ENCODE measurements at regions not wholly inside any gene's neighbourhood (a gene's known extent, or its start where the extent isn't known, plus 50 kb on each side); places are given as distances from the start of the nearest gene placed in this dataset.

- in situ Hi-C loops (cut with MboI; ENCODE audit: low pct_unique_long_range_greater_than_20kb in 2 of 9, low sequenced_read_pairs in 9 of 9, unreplicated experiment in 9 of 9) = no loop called here
- WGBS, 10 experiments = 92 to 100% (median 100%) methylated on average over 1 to 2 of the region's 2 CpGs; no CpG with 5 or more reads in 2 of the 10 experiments
- ATAC-seq (replicated peaks in 6 of 8) = peak in 1 of 8 experiments; percentile 68
- Histone ChIP-seq H3K4me3 (no peak overlapping the region), H3K27ac (no peak overlapping the region), H3K4me1 (replicated peaks in 1 of 2) (peaks cover 4 to 5% of the 10 kb centered on the region in 2 donors)
Observed at GRCh38 chr6:12415980-12416598, 125.9 kb downstream of the EDN1 start.

GRCh38 chr6:12417191-12417590 lies 127.0 kb downstream of the EDN1 start:
- H3K4me3 ChIP-seq = no peak overlapping the region
- peaks cover 4 to 5% of the 10 kb centered on the region in 2 donors for H3K4me1 ChIP-seq (replicated peaks in 1 of 2)
- no peak for ATAC-seq (replicated peaks in 6 of 8)
- 86 to 100% (median 100%) methylated on average over 1 of the region's 1 CpG; no CpG with 5 or more reads in 7 of the 10 experiments for WGBS, 10 experiments
- in situ Hi-C loops (cut with MboI; ENCODE audit: low pct_unique_long_range_greater_than_20kb in 2 of 9, low sequenced_read_pairs in 9 of 9, unreplicated experiment in 9 of 9) = no loop called here
- H3K27ac ChIP-seq = no peak overlapping the region

- 82 to 100% (median 94%) methylated on average over 1 to 2 of the region's 2 CpGs; no CpG with 5 or more reads in 1 of the 10 experiments for WGBS, 10 experiments
- Histone ChIP-seq H3K27ac (no peak overlapping the region), H3K4me3 (no peak overlapping the region), H3K4me1 (replicated peaks in 1 of 2) (peaks cover 4 to 5% of the 10 kb centered on the region in 2 donors)
- ATAC-seq (replicated peaks in 6 of 8) = no peak
- in situ Hi-C loops (cut with MboI; ENCODE audit: low pct_unique_long_range_greater_than_20kb in 2 of 9, low sequenced_read_pairs in 9 of 9, unreplicated experiment in 9 of 9) = no loop called here
Observed at GRCh38 chr6:12418946-12419345, 128.8 kb downstream of the EDN1 start.

- 30 to 100% (median 65%) methylated on average over 2 to 3 of the region's 3 CpGs for WGBS, 10 experiments
- Histone ChIP-seq H3K4me1 (replicated peaks in 1 of 2) (peaks cover 4 to 5% of the 10 kb centered on the region in 2 donors), H3K4me3 (no peak overlapping the region), H3K27ac (no peak overlapping the region)
- in situ Hi-C loops (cut with MboI; ENCODE audit: low pct_unique_long_range_greater_than_20kb in 2 of 9, low sequenced_read_pairs in 9 of 9, unreplicated experiment in 9 of 9) = no loop called here
- no peak for ATAC-seq (replicated peaks in 6 of 8)
Observed at GRCh38 chr6:12419631-12420272, 129.6 kb downstream of the EDN1 start.

- H3K27ac ChIP-seq = no peak overlapping the region
- H3K4me1 ChIP-seq (replicated peaks in 1 of 2) = peaks cover 4 to 5% of the 10 kb centered on the region in 2 donors
- no peak overlapping the region for H3K4me3 ChIP-seq
- ATAC-seq (replicated peaks in 6 of 8) = peak in 4 of 8 experiments; percentile 57 to 91 (median 63)
- WGBS, 10 experiments = 27 to 100% (median 52%) methylated on average over 1 to 5 of the region's 5 CpGs; no CpG with 5 or more reads in 2 of the 10 experiments
- in situ Hi-C loops (cut with MboI; ENCODE audit: low pct_unique_long_range_greater_than_20kb in 2 of 9, low sequenced_read_pairs in 9 of 9, unreplicated experiment in 9 of 9) = no loop called here
Observed at GRCh38 chr6:12420626-12421025, 130.5 kb downstream of the EDN1 start.

GRCh38 chr6:12421596-12421995 lies 131.4 kb downstream of the EDN1 start:
- no peak for ATAC-seq (replicated peaks in 6 of 8)
- H3K4me3 ChIP-seq = no peak overlapping the region
- peaks cover 4 to 5% of the 10 kb centered on the region in 2 donors for H3K4me1 ChIP-seq (replicated peaks in 1 of 2)
- in situ Hi-C loops (cut with MboI; ENCODE audit: low pct_unique_long_range_greater_than_20kb in 2 of 9, low sequenced_read_pairs in 9 of 9, unreplicated experiment in 9 of 9) = no loop called here
- 60 to 100% (median 100%) methylated on average over 1 of the region's 1 CpG; no CpG with 5 or more reads in 7 of the 10 experiments for WGBS, 10 experiments
- H3K27ac ChIP-seq = no peak overlapping the region

- no peak overlapping the region for H3K27ac ChIP-seq
- ATAC-seq (replicated peaks in 6 of 8) = no peak
- H3K4me1 ChIP-seq (replicated peaks in 1 of 2) = peaks cover 4 to 5% of the 10 kb centered on the region in 2 donors
- in situ Hi-C loops (cut with MboI; ENCODE audit: low pct_unique_long_range_greater_than_20kb in 2 of 9, low sequenced_read_pairs in 9 of 9, unreplicated experiment in 9 of 9) = no loop called here
- no peak overlapping the region for H3K4me3 ChIP-seq
- whole genome bisulfite sequencing, 10 experiments = 6 to 100% (median 76%) methylated on average over 1 to 8 of the region's 8 CpGs; no CpG with 5 or more reads in 3 of the 10 experiments
Observed at GRCh38 chr6:12422848-12423247, 132.7 kb downstream of the EDN1 start.

GRCh38 chr6:12423832-12424231 lies 133.7 kb downstream of the EDN1 start:
- ATAC-seq (replicated peaks in 6 of 8) = no peak
- H3K4me3 ChIP-seq = no peak overlapping the region
- 30 to 100% (median 80%) methylated on average over 1 of the region's 1 CpG; no CpG with 5 or more reads in 2 of the 10 experiments for WGBS, 10 experiments
- peaks cover 4 to 5% of the 10 kb centered on the region in 2 donors for H3K4me1 ChIP-seq (replicated peaks in 1 of 2)
- H3K27ac ChIP-seq = no peak overlapping the region
- in situ Hi-C loops (cut with MboI; ENCODE audit: low pct_unique_long_range_greater_than_20kb in 2 of 9, low sequenced_read_pairs in 9 of 9, unreplicated experiment in 9 of 9) = no loop called here

- in situ Hi-C loops (cut with MboI; ENCODE audit: low pct_unique_long_range_greater_than_20kb in 2 of 9, low sequenced_read_pairs in 9 of 9, unreplicated experiment in 9 of 9) = no loop called here
- no peaks in the 10 kb centered on the region for H3K4me1 ChIP-seq (replicated peaks in 1 of 2)
- no peak overlapping the region for H3K27ac ChIP-seq
- WGBS, 10 experiments = 25 to 100% (median 61%) methylated on average over 1 to 4 of the region's 4 CpGs; no CpG with 5 or more reads in 1 of the 10 experiments
- H3K4me3 ChIP-seq = no peak overlapping the region
- ATAC-seq (replicated peaks in 6 of 8) = peak in 6 of 8 experiments; percentile 20 to 72 (median 54)
Observed at GRCh38 chr6:12426121-12426520, 136.0 kb downstream of the EDN1 start.

- in situ Hi-C loops (cut with MboI; ENCODE audit: low pct_unique_long_range_greater_than_20kb in 2 of 9, low sequenced_read_pairs in 9 of 9, unreplicated experiment in 9 of 9) = no loop called here
- no peak overlapping the region for H3K4me3 ChIP-seq
- no peaks in the 10 kb centered on the region for H3K4me1 ChIP-seq (replicated peaks in 1 of 2)
- ATAC-seq (replicated peaks in 6 of 8) = no peak
- no peak overlapping the region for H3K27ac ChIP-seq
- 14 to 43% (median 30%) methylated on average over 2 to 3 of the region's 3 CpGs for WGBS, 10 experiments
Observed at GRCh38 chr6:12431023-12431422, 140.9 kb downstream of the EDN1 start.

- WGBS, 10 experiments = 7 to 94% (median 50%) methylated on average over 1 to 3 of the region's 3 CpGs; no CpG with 5 or more reads in 1 of the 10 experiments
- Histone ChIP-seq H3K4me3 (no peak overlapping the region), H3K4me1 (replicated peaks in 1 of 2) (no peaks in the 10 kb centered on the region), H3K27ac (no peak overlapping the region)
- ATAC-seq (replicated peaks in 6 of 8) = no peak
- in situ Hi-C loops (cut with MboI; ENCODE audit: low pct_unique_long_range_greater_than_20kb in 2 of 9, low sequenced_read_pairs in 9 of 9, unreplicated experiment in 9 of 9) = no loop called here
Observed at GRCh38 chr6:12436224-12436623, 146.1 kb downstream of the EDN1 start.

GRCh38 chr6:12436683-12437082 lies 146.5 kb downstream of the EDN1 start:
- ATAC-seq (replicated peaks in 6 of 8) = no peak
- Histone ChIP-seq H3K4me1 (replicated peaks in 1 of 2) (no peaks in the 10 kb centered on the region), H3K27ac (no peak overlapping the region), H3K4me3 (no peak overlapping the region)
- in situ Hi-C loops (cut with MboI; ENCODE audit: low pct_unique_long_range_greater_than_20kb in 2 of 9, low sequenced_read_pairs in 9 of 9, unreplicated experiment in 9 of 9) = no loop called here
- 17 to 100% (median 55%) methylated on average over 1 of the region's 1 CpG; no CpG with 5 or more reads in 2 of the 10 experiments for WGBS, 10 experiments

GRCh38 chr6:12439296-12439695 lies 149.1 kb downstream of the EDN1 start:
- peak in 1 of 8 experiments; percentile 33 for ATAC-seq (replicated peaks in 6 of 8)
- H3K27ac ChIP-seq = no peak overlapping the region
- no peak overlapping the region for H3K4me3 ChIP-seq
- in situ Hi-C loops (cut with MboI; ENCODE audit: low pct_unique_long_range_greater_than_20kb in 2 of 9, low sequenced_read_pairs in 9 of 9, unreplicated experiment in 9 of 9) = no loop called here
- H3K4me1 ChIP-seq (replicated peaks in 1 of 2) = no peaks in the 10 kb centered on the region
